Right renal cortex interstitium (tissue), 3 donors: ENCODE measurements at regions not wholly inside any gene's neighbourhood (a gene's known extent, or its start where the extent isn't known, plus 50 kb on each side); places are given as distances from the start of the nearest gene placed in this dataset.
"Not testable (repeated sequence)": the region's sequence is repeated elsewhere in the genome, so short reads cannot be mapped to it uniquely, and the experiment has no call there.

Experiments used
- DNase-seq, 3 donors: peaks; one replicate each; pipeline ENCODE4 v3.0.0-alpha.2; 2013; ENCODE audit warnings: low read depth in 3 of 3, low spot score in 2 of 3

- no peak for DNase-seq
These were observed 1575.9 kb downstream of the EFNA5 start for GRCh38 chr5:106094839-106095238.

- peak; percentile 14 to 37 (median 26) for DNase-seq
These were observed 1576.5 kb downstream of the EFNA5 start for GRCh38 chr5:106094204-106094607.

- DNase-seq, result no peak
These were observed 1577.6 kb downstream of the EFNA5 start for GRCh38 chr5:106093134-106093533.

- no peak for DNase-seq
These were observed 1578.3 kb downstream of the EFNA5 start for GRCh38 chr5:106092455-106092854.

- DNase-seq, result no peak
These were observed 1581.7 kb downstream of the EFNA5 start for GRCh38 chr5:106089073-106089472.

- no peak for DNase-seq
These were observed 1582.3 kb downstream of the EFNA5 start for GRCh38 chr5:106088462-106088861.

- no peak for DNase-seq
These were observed 1584.4 kb downstream of the EFNA5 start for GRCh38 chr5:106086352-106086751.

GRCh38 chr5:106085556-106085955 lies 1585.2 kb downstream of the EFNA5 start:
- no peak for DNase-seq

- DNase-seq, result no peak
These were observed 1585.6 kb downstream of the EFNA5 start for GRCh38 chr5:106085136-106085535.

- DNase-seq, result no peak
These were observed 1590.2 kb downstream of the EFNA5 start for GRCh38 chr5:106080535-106080934.

- DNase-seq, result no peak
These were observed 1594.1 kb downstream of the EFNA5 start for GRCh38 chr5:106076655-106077054.

GRCh38 chr5:106072208-106072607 lies 1598.5 kb downstream of the EFNA5 start:
- DNase-seq, result no peak

- no peak for DNase-seq
These were observed 1623.4 kb downstream of the EFNA5 start for GRCh38 chr5:106047341-106047740.

GRCh38 chr5:106032069-106032468 lies 1638.7 kb downstream of the EFNA5 start:
- DNase-seq, result not testable (repeated sequence)

GRCh38 chr5:106028314-106028713 lies 1642.4 kb downstream of the EFNA5 start:
- no peak for DNase-seq

- DNase-seq, result no peak
These were observed 1649.8 kb downstream of the EFNA5 start for GRCh38 chr5:106020894-106021293.

GRCh38 chr5:106019261-106019660 lies 1651.5 kb downstream of the EFNA5 start:
- DNase-seq, result no peak

GRCh38 chr5:106017243-106017857 lies 1653.4 kb downstream of the EFNA5 start:
- DNase-seq, result no peak

GRCh38 chr5:106014262-106014661 lies 1656.5 kb downstream of the EFNA5 start:
- DNase-seq, result no peak

- no peak for DNase-seq
These were observed 1664.5 kb downstream of the EFNA5 start for GRCh38 chr5:106006242-106006641.

GRCh38 chr5:105998991-105999390 lies 1671.7 kb downstream of the EFNA5 start:
- not testable (repeated sequence) for DNase-seq

GRCh38 chr5:105993027-105993426 lies 1677.7 kb downstream of the EFNA5 start:
- DNase-seq, result no peak

- DNase-seq, result no peak
These were observed 1688.2 kb downstream of the EFNA5 start for GRCh38 chr5:105982526-105982925.
